Smooth muscle cell (in vitro differentiated cells): ENCODE measurements at regions not wholly inside any gene's neighbourhood (a gene's known extent, or its start where the extent isn't known, plus 50 kb on each side); places are given as distances from the start of the nearest gene placed in this dataset.

ENCODE experiments used
- DNase-seq: peaks from one replicate; lab custom pipeline; 2025; ENCODE audit not compliant: unreplicated experiment; lab: John Stamatoyannopoulos, UW
- H2AFZ ChIP-seq: fragments of 200-600 bp; sonication (generic); 2 replicates; pipeline ENCODE4 v1.6.0; 2016; ENCODE audit warnings: antibody characterized with exemption, low read depth, mild to moderate bottlenecking
- H3F3A ChIP-seq: fragments of 200-600 bp; sonication (generic); 2 replicates; pipeline ENCODE4 v1.6.0; 2017; ENCODE audit warnings: antibody characterized with exemption, low read depth
- H3K27ac ChIP-seq: fragments of 200-600 bp; sonication (generic); 2 replicates; pipeline ENCODE4 v1.5.1; 2016; ENCODE audit warnings: low read depth, mild to moderate bottlenecking
- H3K27me3 ChIP-seq: fragments of 200-600 bp; sonication (generic); 2 replicates; pipeline ENCODE4 v1.6.1; 2016; ENCODE audit warnings: low read depth, mild to moderate bottlenecking
- H3K36me3 ChIP-seq: fragments of 200-600 bp; sonication (generic); 2 replicates; pipeline ENCODE4 v1.5.1; 2016; ENCODE audit warnings: low read depth
- H3K4me1 ChIP-seq: fragments of 200-600 bp; sonication (generic); 2 replicates; pipeline ENCODE4 v1.5.1; 2016; ENCODE audit warnings: low read depth
- H3K4me2 ChIP-seq: fragments of 200-600 bp; sonication (generic); 2 replicates; pipeline ENCODE4 v1.6.0; 2016; ENCODE audit warnings: mild to moderate bottlenecking
- H3K4me3 ChIP-seq: fragments of 200-600 bp; sonication (generic); 2 replicates; pipeline ENCODE4 v1.5.1; 2016; ENCODE audit warnings: mild to moderate bottlenecking
- H3K79me2 ChIP-seq: fragments of 200-600 bp; sonication (generic); 2 replicates; pipeline ENCODE4 v1.6.0; 2016; ENCODE audit warnings: low read depth, mild to moderate bottlenecking
- H3K9ac ChIP-seq: fragments of 200-600 bp; sonication (generic); 2 replicates; pipeline ENCODE4 v1.6.0; 2016; ENCODE audit warnings: low read depth
- H3K9me3 ChIP-seq: fragments of 200-600 bp; sonication (generic); replicated peaks from 2 replicates; pipeline ENCODE4 v1.5.1; 2016; ENCODE audit warnings: low read depth
- H4K20me1 ChIP-seq: fragments of 200-600 bp; sonication (generic); 2 replicates; pipeline ENCODE4 v1.6.0; 2016; ENCODE audit warnings: low read depth
- CTCF ChIP-seq: fragments of 200-600 bp; sonication (generic); IDR thresholded peaks from 2 replicates; pipeline ENCODE4 v1.5.1; 2017; ENCODE audit warnings: borderline replicate concordance, mild to moderate bottlenecking, antibody characterized with exemption; ENCODE audit not compliant: insufficient read depth, poor library complexity, severe bottlenecking
- WGBS: methylation state at CpG from one replicate; pipeline ENCODE4 v1.1.7; 2016; ENCODE audit warnings: low lambda C conversion rate; 5-methylcytosine and 5-hydroxymethylcytosine counted together

DNA sequence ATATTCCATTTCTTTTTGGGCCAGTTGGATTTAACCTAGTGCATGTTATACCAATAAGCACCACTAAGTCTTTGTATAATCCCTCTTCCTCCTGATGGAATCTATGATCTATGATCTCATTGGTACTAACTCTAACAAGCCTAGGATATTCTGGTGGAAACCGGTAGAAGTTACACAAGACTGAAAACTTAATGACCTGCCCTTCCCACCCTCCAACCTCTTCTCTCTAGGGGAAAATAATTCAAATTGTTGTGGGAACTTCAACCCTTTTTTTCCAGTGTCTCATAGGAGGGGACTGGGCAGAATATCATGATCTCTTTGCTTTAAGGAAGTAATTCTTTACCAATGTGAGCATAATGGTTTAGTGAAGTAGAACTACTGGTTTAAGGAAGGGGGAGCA, 289.5 kb upstream of the BOD1L1 start:
- peak overlapping the region; percentile 52 for H3K9ac ChIP-seq
- peak overlapping the region; percentile 95 for H3K27ac ChIP-seq
- H3K4me3 ChIP-seq: no peak overlapping the region
- no peaks in the 10 kb centered on the region for H3K79me2 ChIP-seq
- peaks cover 32% of the 10 kb centered on the region for H3F3A ChIP-seq
- no peak overlapping the region for H3K4me2 ChIP-seq
- 37% methylated on average over 1 of the region's 1 CpG for WGBS
- H3K27me3 ChIP-seq: no peaks in the 10 kb centered on the region
- H3K9me3 ChIP-seq: no peaks in the 10 kb centered on the region
- peaks cover 6% of the 10 kb centered on the region for H3K4me1 ChIP-seq
- no peaks in the 10 kb centered on the region for H4K20me1 ChIP-seq
- no peaks in the 10 kb centered on the region for H3K36me3 ChIP-seq
- TF ChIP-seq CTCF: no peak
- DNase-seq: no peak
- H2AFZ ChIP-seq: no peak overlapping the region

DNA sequence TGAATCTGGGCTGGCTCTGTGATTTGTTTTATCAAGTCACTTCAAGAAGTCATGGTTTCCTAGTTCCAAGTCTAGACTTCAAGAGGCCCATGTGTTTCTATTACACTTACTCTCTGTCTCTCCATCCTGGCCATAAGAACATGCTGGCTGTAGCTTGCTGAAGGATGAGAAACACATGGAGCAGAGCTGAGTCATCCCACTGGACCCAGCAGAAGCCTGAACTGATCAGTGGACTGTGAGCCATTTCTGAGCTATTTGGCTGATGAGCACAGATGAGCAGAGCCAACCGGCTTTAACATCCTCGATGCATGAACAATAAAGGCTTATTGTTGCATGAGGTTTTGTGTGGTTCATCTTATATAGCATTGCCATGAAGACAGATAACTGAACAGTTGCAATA, 290.6 kb upstream of the BOD1L1 start:
- DNase-seq: peak; percentile 6
- Histone ChIP-seq H3K4me1 (peaks cover 6% of the 10 kb centered on the region), H3K4me3 (no peak overlapping the region), H3K4me2 (no peak overlapping the region), H3K9ac (peak overlapping the region; percentile 88), H3F3A (peaks cover 32% of the 10 kb centered on the region), H3K36me3 (no peaks in the 10 kb centered on the region), H3K9me3 (no peaks in the 10 kb centered on the region), H3K27ac (peak overlapping the region; percentile 95), H3K79me2 (no peaks in the 10 kb centered on the region), H2AFZ (no peak overlapping the region), H4K20me1 (no peaks in the 10 kb centered on the region), H3K27me3 (no peaks in the 10 kb centered on the region)
- TF ChIP-seq CTCF: no peak
- 9% methylated on average over 2 of the region's 2 CpGs for WGBS

DNA sequence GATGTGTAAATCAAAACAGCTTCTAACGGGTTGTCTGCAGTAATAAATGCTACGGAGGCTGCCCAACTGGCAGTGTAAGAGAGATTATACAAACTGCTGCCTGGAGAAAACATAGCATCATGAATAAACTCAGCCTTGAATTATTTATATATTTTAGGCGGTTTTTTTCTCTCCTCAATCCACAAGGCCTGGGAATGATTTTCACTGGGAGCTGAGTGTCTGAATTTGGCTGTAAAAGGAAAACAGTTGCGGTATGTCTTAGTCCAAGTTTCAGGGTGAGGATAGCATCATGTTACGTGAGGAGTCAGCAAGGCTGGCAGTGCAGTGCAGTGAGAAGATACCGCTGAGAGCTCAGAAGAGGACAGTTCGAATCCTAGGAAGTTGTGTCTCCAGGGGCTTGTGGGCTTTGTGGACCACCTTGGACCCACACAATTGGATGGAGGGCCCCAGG, 291.5 kb upstream of the BOD1L1 start:
- Histone ChIP-seq H3K4me1 (peaks cover 6% of the 10 kb centered on the region), H3K27ac (peak overlapping the region; percentile 95), H3K36me3 (no peaks in the 10 kb centered on the region), H3K4me2 (no peak overlapping the region), H4K20me1 (no peaks in the 10 kb centered on the region), H3K9ac (peak overlapping the region; percentile 88), H3K4me3 (no peak overlapping the region), H3K9me3 (no peaks in the 10 kb centered on the region), H2AFZ (no peak overlapping the region), H3F3A (peaks cover 32% of the 10 kb centered on the region), H3K27me3 (no peaks in the 10 kb centered on the region), H3K79me2 (no peaks in the 10 kb centered on the region)
- WGBS: 35% methylated on average over 7 of the region's 7 CpGs
- no peak for DNase-seq
- no peak for TF ChIP-seq CTCF

GRCh38 chr4:13920111-13920875, 292.8 kb upstream of the BOD1L1 start:
- H3K4me3 ChIP-seq: no peak overlapping the region
- TF ChIP-seq CTCF: no peak
- no peaks in the 10 kb centered on the region for H3K79me2 ChIP-seq
- H3K9ac ChIP-seq: peak overlapping the region; percentile 88
- H3K4me2 ChIP-seq: peak overlapping the region; percentile 1
- H3K4me1 ChIP-seq: peaks cover 6% of the 10 kb centered on the region
- H3K27me3 ChIP-seq: no peaks in the 10 kb centered on the region
- H4K20me1 ChIP-seq: no peaks in the 10 kb centered on the region
- H3K27ac ChIP-seq: peak overlapping the region; percentile 95
- no peak overlapping the region for H2AFZ ChIP-seq
- WGBS: 77% methylated on average over 8 of the region's 8 CpGs
- DNase-seq: no peak
- H3F3A ChIP-seq: peaks cover 32% of the 10 kb centered on the region
- H3K9me3 ChIP-seq: no peaks in the 10 kb centered on the region
- H3K36me3 ChIP-seq: no peaks in the 10 kb centered on the region
